ENCODE measurements at regions not wholly inside any gene's neighbourhood (a gene's known extent, or its start where the extent isn't known, plus 50 kb on each side); places are given as distances from the start of the nearest gene placed in this dataset.

GRCh38 chr12:18850752-18851151, 112.8 kb downstream of the CAPZA3 start:
- ChIA-PET POLR2A (no interaction called here), CTCF (no interaction called here)
- DNase-seq (no peak), ATAC-seq (no peak)
- intact Hi-C loops (cut with DNase I, micrococcal nuclease), result no loop called here
- H3K27me3 Mint-ChIP-seq, result peaks cover 8% of the 10 kb centered on the region
- H3K4me1 Mint-ChIP-seq, result peaks cover 3% of the 10 kb centered on the region
- no peaks in the 10 kb centered on the region for H3K9me3 Mint-ChIP-seq (ENCODE audit: low read depth)
- no peak overlapping the region for H3K4me3 Mint-ChIP-seq
- no peaks in the 10 kb centered on the region for H3K36me3 Mint-ChIP-seq (ENCODE audit: low read depth)
- H3K27ac Mint-ChIP-seq, result no peak overlapping the region

- no peaks in the 10 kb centered on the region for H3K36me3 Mint-ChIP-seq (ENCODE audit: low read depth)
- H3K9me3 Mint-ChIP-seq (ENCODE audit: low read depth), result no peaks in the 10 kb centered on the region
- H3K4me3 Mint-ChIP-seq, result no peak overlapping the region
- CTCF ChIA-PET, result no interaction called here
- peaks cover 3% of the 10 kb centered on the region for H3K4me1 Mint-ChIP-seq
- DNase-seq (no peak), ATAC-seq (no peak)
- POLR2A ChIA-PET, result no interaction called here
- intact Hi-C loops (cut with DNase I, micrococcal nuclease), result no loop called here
- H3K27me3 Mint-ChIP-seq, result peaks cover 8% of the 10 kb centered on the region
- no peak overlapping the region for H3K27ac Mint-ChIP-seq
Observed at GRCh38 chr12:18851271-18851670, 113.4 kb downstream of the CAPZA3 start.

- no peak for ATAC-seq
- Mint-ChIP-seq H3K4me1 (peaks cover 3% of the 10 kb centered on the region), H3K36me3 (ENCODE audit: low read depth) (no peaks in the 10 kb centered on the region), H3K4me3 (no peak overlapping the region), H3K9me3 (ENCODE audit: low read depth) (no peaks in the 10 kb centered on the region), H3K27me3 (peaks cover 5% of the 10 kb centered on the region), H3K27ac (no peak overlapping the region)
- POLR2A ChIA-PET, result no interaction called here
- DNase-seq, result no peak
- intact Hi-C loops (cut with DNase I, micrococcal nuclease), result no loop called here
- CTCF ChIA-PET, result interaction anchor here (1.1 kb wide), 1 partner anchor 234 kb away, joined by 4 read pairs; no protein-coding TSS in a partner anchor
Observed at GRCh38 chr12:18853570-18854366, 115.8 kb downstream of the CAPZA3 start.

DNA sequence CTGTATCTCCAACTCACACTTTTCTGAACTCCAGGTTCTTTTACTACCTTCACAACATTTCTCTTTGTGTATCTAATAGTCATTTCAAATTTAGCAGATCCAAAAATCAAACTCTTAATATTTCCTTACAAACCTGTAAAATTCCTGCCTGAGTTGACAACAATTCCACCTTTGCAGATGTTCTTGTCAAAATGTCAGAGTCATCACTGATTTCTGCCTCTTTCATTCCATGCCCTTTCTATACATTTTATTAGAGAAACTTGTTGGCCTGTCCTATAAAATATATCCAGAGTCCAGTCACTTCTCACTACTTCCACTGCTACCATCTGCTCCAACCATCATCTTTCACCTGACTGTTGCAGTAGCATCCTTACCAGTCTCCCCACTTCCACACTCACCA, 119.7 kb downstream of the CAPZA3 start:
- POLR2A ChIA-PET, result no interaction called here
- DNase-seq (no peak), ATAC-seq (no peak)
- Mint-ChIP-seq H3K9me3 (ENCODE audit: low read depth) (no peaks in the 10 kb centered on the region), H3K36me3 (ENCODE audit: low read depth) (no peaks in the 10 kb centered on the region), H3K27me3 (peaks cover 1% of the 10 kb centered on the region), H3K27ac (no peak overlapping the region), H3K4me3 (no peak overlapping the region), H3K4me1 (no peaks in the 10 kb centered on the region)
- CTCF ChIA-PET, result no interaction called here
- intact Hi-C loops (cut with DNase I, micrococcal nuclease), result no loop called here

GRCh38 chr12:18859400-18859799, 121.5 kb downstream of the CAPZA3 start:
- DNase-seq (no peak), ATAC-seq (no peak)
- H3K36me3 Mint-ChIP-seq (ENCODE audit: low read depth), result no peaks in the 10 kb centered on the region
- H3K27me3 Mint-ChIP-seq, result peaks cover under 1% of the 10 kb centered on the region
- no peaks in the 10 kb centered on the region for H3K9me3 Mint-ChIP-seq (ENCODE audit: low read depth)
- intact Hi-C loops (cut with DNase I, micrococcal nuclease), result no loop called here
- ChIA-PET CTCF (interaction anchor here (0.6 kb wide), 1 partner anchor 327 kb away, joined by 3 read pairs; no protein-coding TSS in a partner anchor), POLR2A (no interaction called here)
- H3K27ac Mint-ChIP-seq, result no peak overlapping the region
- no peak overlapping the region for H3K4me3 Mint-ChIP-seq
- H3K4me1 Mint-ChIP-seq, result no peaks in the 10 kb centered on the region

GRCh38 chr12:18861287-18861858, 123.5 kb downstream of the CAPZA3 start:
- intact Hi-C loops (cut with DNase I, micrococcal nuclease), result loop anchor here (1.0 to 5.0 kb wide), 2 partner anchors 325 to 426 kb away; no protein-coding TSS in a partner anchor
- DNase-seq (no peak), ATAC-seq (no peak)
- ChIA-PET POLR2A (no interaction called here), CTCF (interaction anchor here (0.6 to 1.0 kb wide), 5 partner anchors 10 to 411 kb away, joined by 3 to 10 read pairs (median 3); no protein-coding TSS in a partner anchor)
- Mint-ChIP-seq H3K9me3 (ENCODE audit: low read depth) (no peaks in the 10 kb centered on the region), H3K27me3 (no peaks in the 10 kb centered on the region), H3K36me3 (ENCODE audit: low read depth) (no peaks in the 10 kb centered on the region), H3K4me1 (no peaks in the 10 kb centered on the region), H3K4me3 (no peak overlapping the region), H3K27ac (no peak overlapping the region)

DNA sequence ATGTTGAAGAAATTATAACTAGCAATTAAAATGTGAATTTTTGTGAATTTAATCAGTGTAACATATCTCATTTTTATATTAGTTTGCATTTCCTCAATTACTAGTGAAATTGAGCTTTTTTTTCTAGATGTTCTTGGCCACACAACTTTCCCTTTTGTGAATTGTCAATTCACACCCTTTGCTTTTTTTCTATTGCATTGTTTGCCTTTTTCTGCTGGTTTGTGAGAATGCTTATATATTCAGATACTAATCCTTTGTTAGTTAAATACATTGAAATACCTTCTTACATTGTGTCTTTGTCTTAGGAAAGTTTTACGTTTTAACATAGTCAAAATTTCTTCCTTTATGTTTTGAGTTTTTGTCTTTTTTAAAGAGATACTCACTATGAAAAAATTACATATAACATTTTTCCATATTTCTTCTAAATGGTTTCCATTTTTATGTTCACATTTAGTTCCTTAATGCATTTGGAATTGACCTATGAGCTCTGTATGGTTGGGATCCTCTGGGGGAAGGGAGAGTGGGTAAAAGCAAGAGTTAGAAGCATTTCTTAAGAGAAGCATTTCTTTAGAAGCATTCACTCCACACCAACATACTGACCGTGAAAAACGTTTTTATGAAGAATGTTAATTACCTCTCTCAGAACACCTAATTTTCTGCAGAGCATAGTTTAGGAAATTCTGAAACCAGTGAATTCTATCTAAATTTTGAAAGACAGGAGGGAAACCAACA, 126.0 kb downstream of the CAPZA3 start:
- intact Hi-C loops (cut with DNase I, micrococcal nuclease), result loop anchor here in 1 of 2 experiments (5.0 kb wide), 1 partner anchor 423 kb away; no protein-coding TSS in a partner anchor
- Mint-ChIP-seq H3K4me3 (no peak overlapping the region), H3K9me3 (ENCODE audit: low read depth) (no peaks in the 10 kb centered on the region), H3K27me3 (no peaks in the 10 kb centered on the region), H3K4me1 (peaks cover 6% of the 10 kb centered on the region), H3K36me3 (ENCODE audit: low read depth) (no peaks in the 10 kb centered on the region), H3K27ac (no peak overlapping the region)
- DNase-seq, result no peak
- ATAC-seq, result no peak
- POLR2A ChIA-PET, result no interaction called here
- CTCF ChIA-PET, result no interaction called here

GRCh38 chr12:18864900-18865561, 127.1 kb downstream of the CAPZA3 start:
- Mint-ChIP-seq H3K9me3 (ENCODE audit: low read depth) (no peaks in the 10 kb centered on the region), H3K27ac (no peak overlapping the region), H3K36me3 (ENCODE audit: low read depth) (no peaks in the 10 kb centered on the region), H3K4me3 (no peak overlapping the region), H3K27me3 (no peaks in the 10 kb centered on the region), H3K4me1 (peaks cover 9% of the 10 kb centered on the region)
- ChIA-PET CTCF (no interaction called here), POLR2A (no interaction called here)
- DNase-seq (no peak), ATAC-seq (no peak)
- intact Hi-C loops (cut with DNase I, micrococcal nuclease), result loop anchor here in 1 of 2 experiments (5.0 kb wide), 1 partner anchor 422 kb away; no protein-coding TSS in a partner anchor

GRCh38 chr12:18868717-18869116, 130.8 kb downstream of the CAPZA3 start:
- peaks cover 19% of the 10 kb centered on the region for H3K4me1 Mint-ChIP-seq
- peaks cover 2% of the 10 kb centered on the region for H3K27me3 Mint-ChIP-seq
- peaks cover 2% of the 10 kb centered on the region for H3K9me3 Mint-ChIP-seq (ENCODE audit: low read depth)
- ATAC-seq (peak; percentile 47), DNase-seq (no peak)
- ChIA-PET CTCF (no interaction called here), POLR2A (no interaction called here)
- no peak overlapping the region for H3K4me3 Mint-ChIP-seq
- H3K27ac Mint-ChIP-seq, result no peak overlapping the region
- H3K36me3 Mint-ChIP-seq (ENCODE audit: low read depth), result no peaks in the 10 kb centered on the region
- intact Hi-C loops (cut with DNase I, micrococcal nuclease), result no loop called here

GRCh38 chr12:18872770-18873169, 134.9 kb downstream of the CAPZA3 start:
- ChIA-PET POLR2A (no interaction called here), CTCF (no interaction called here)
- H3K27me3 Mint-ChIP-seq, result peaks cover 2% of the 10 kb centered on the region
- peak overlapping the region; percentile 31 for H3K4me3 Mint-ChIP-seq
- intact Hi-C loops (cut with DNase I, micrococcal nuclease), result loop anchor here in 1 of 2 experiments (5.0 kb wide), 1 partner anchor 680 kb away; no protein-coding TSS in a partner anchor
- ATAC-seq, result peak; percentile 55
- peaks cover 2% of the 10 kb centered on the region for H3K9me3 Mint-ChIP-seq (ENCODE audit: low read depth)
- H3K27ac Mint-ChIP-seq, result peak overlapping the region; percentile 49
- no peak for DNase-seq
- peaks cover 19% of the 10 kb centered on the region for H3K4me1 Mint-ChIP-seq
- no peaks in the 10 kb centered on the region for H3K36me3 Mint-ChIP-seq (ENCODE audit: low read depth)

DNA sequence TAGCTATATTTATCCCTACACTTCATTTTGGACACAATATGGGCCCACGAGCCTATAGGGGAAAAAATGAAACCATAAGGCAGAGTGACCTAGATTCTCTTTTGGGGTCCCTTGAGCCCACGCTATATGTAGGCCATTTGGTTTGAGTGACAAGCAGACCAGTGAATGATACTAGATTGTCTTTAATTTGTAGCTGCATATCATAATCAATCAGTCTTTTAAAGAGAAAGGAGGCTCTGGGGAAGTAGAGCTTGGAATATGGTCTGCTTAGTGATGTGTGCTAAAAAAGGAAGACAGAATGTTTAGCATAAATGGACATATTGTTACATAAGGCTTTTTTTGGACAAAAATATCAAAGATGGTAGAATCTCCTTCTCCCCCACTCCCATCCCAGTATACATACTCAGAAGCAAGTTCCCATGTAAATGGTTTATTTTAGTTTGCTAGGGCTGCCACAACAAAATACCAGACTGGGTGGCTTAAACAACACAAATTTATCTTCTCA, 140.8 kb downstream of the CAPZA3 start:
- DNase-seq, result no peak
- Mint-ChIP-seq H3K36me3 (ENCODE audit: low read depth) (no peaks in the 10 kb centered on the region), H3K4me1 (no peaks in the 10 kb centered on the region), H3K27me3 (no peaks in the 10 kb centered on the region), H3K9me3 (ENCODE audit: low read depth) (no peaks in the 10 kb centered on the region), H3K27ac (no peak overlapping the region), H3K4me3 (no peak overlapping the region)
- CTCF ChIA-PET, result interaction anchor here (0.6 kb wide), 1 partner anchor 980 kb away, joined by 3 read pairs; no protein-coding TSS in a partner anchor
- intact Hi-C loops (cut with DNase I, micrococcal nuclease), result no loop called here
- no peak for ATAC-seq
- POLR2A ChIA-PET, result no interaction called here

All from activated CD4-positive, alpha-beta T cell treated with anti-CD3 and anti-CD28 coated beads for 36 hours (primary cell).